H1 (cell line): ENCODE measurements at regions not wholly inside any gene's neighbourhood (a gene's known extent, or its start where the extent isn't known, plus 50 kb on each side); places are given as distances from the start of the nearest gene placed in this dataset.

ENCODE experiments used
- CTCF ChIA-PET: fragments of 300-600 bp; sonication (Branson Sonifier 250); formaldehyde crosslinking; loops from one replicate; lab custom pipeline; 2021; ENCODE audit not compliant: partially characterized antibody; lab: Charles Lee
- POLR2A ChIA-PET: fragments of 300-600 bp; sonication (Branson Sonifier 250); formaldehyde crosslinking; loops from one replicate; lab custom pipeline; 2021; ENCODE audit warnings: inconsistent platforms; ENCODE audit not compliant: partially characterized antibody; lab: Charles Lee
- DNase-seq, 2 experiments: peaks; one replicate each; pipeline versions ENCODE4 v3.0.0 to v3.0.0-alpha.2; 2010 to 2022; ENCODE audit warnings: low spot score in 2 of 2, low read depth in 1 of 2, mixed read lengths in 1 of 2
- FAIRE-seq: peaks from 2 replicates; lab custom pipeline; 2011; peaks lifted over from hg19 to GRCh38; lab: Jason Lieb, UNC
- H2AFZ ChIP-seq: 2 replicates; pipeline ENCODE4 v1.8.1; 2012; ENCODE audit warnings: low read length, inconsistent platforms
- H2AK5ac ChIP-seq: 2 replicates; pipeline ENCODE4 v1.6.1; 2013; ENCODE audit warnings: low read depth, low read length
- H2BK120ac ChIP-seq: replicated peaks from 2 replicates; pipeline ENCODE3; 2013; ENCODE audit warnings: low read depth, low read length, inconsistent platforms
- H2BK12ac ChIP-seq: 2 replicates; pipeline ENCODE4 v1.6.1; 2013; ENCODE audit warnings: low read depth, low read length
- H2BK15ac ChIP-seq: 2 replicates; pipeline ENCODE4 v1.6.1; 2013; ENCODE audit warnings: low read length
- H2BK20ac ChIP-seq: 2 replicates; pipeline ENCODE4 v1.6.1; 2013; ENCODE audit warnings: low read length
- H2BK5ac ChIP-seq: 2 replicates; pipeline ENCODE4 v1.6.1; 2013; ENCODE audit warnings: low read depth, low read length
- H3K14ac ChIP-seq: 2 replicates; pipeline ENCODE4 v1.6.1; 2013; ENCODE audit warnings: inconsistent platforms; ENCODE audit not compliant: insufficient read length
- H3K18ac ChIP-seq: 2 replicates; pipeline ENCODE4 v1.6.1; 2013; ENCODE audit warnings: low read length; ENCODE audit errors: extremely low read depth
- H3K23ac ChIP-seq: 2 replicates; pipeline ENCODE4 v1.6.1; 2013; ENCODE audit warnings: inconsistent platforms; ENCODE audit not compliant: insufficient read length
- H3K23me2 ChIP-seq: 2 replicates; pipeline ENCODE4 v1.6.1; 2013; ENCODE audit warnings: low read depth, low read length
- H3K27ac ChIP-seq: 2 replicates; pipeline ENCODE4 v1.6.1; 2011; ENCODE audit warnings: low read depth, low read length, inconsistent platforms
- H3K27me3 ChIP-seq, 4 experiments: replicated peaks in 1 of 4; 1 replicate in 1 of 4; 2 replicates in 3 of 4; pipeline versions ENCODE4 v1.6.1 to v1.8.1; 2011 to 2013; ENCODE audit warnings: low read length in 3 of 4, mild to moderate bottlenecking in 3 of 4, inconsistent platforms in 2 of 4, mixed read lengths in 2 of 4, moderate library complexity in 1 of 4; ENCODE audit not compliant: control insufficient read depth in 3 of 4, insufficient read depth in 3 of 4; ENCODE audit errors: extremely low read depth in 1 of 4
- H3K36me3 ChIP-seq, 4 experiments: 2 replicates each; pipeline versions ENCODE4 v1.6.1 to v1.8.1; 2011 to 2013; ENCODE audit warnings: mild to moderate bottlenecking in 4 of 4, low read length in 3 of 4, moderate library complexity in 2 of 4, control low read depth in 1 of 4, inconsistent platforms in 1 of 4; ENCODE audit not compliant: insufficient read depth in 4 of 4, control insufficient read depth in 2 of 4
- H3K4ac ChIP-seq: replicated peaks from 2 replicates; pipeline ENCODE3; 2013; ENCODE audit warnings: low read length, low read depth, mixed read lengths, inconsistent platforms; ENCODE audit not compliant: insufficient read length
- H3K4me1 ChIP-seq, 4 experiments: replicated peaks in 1 of 4; 1 replicate in 1 of 4; 2 replicates in 3 of 4; pipeline versions ENCODE4 v1.6.1 to v1.8.1; 2011 to 2013; ENCODE audit warnings: low read length in 3 of 4, inconsistent platforms in 2 of 4, mixed read lengths in 1 of 4; ENCODE audit not compliant: insufficient read depth in 4 of 4, control insufficient read depth in 3 of 4
- H3K4me2 ChIP-seq, 2 experiments: 2 replicates each; pipeline versions ENCODE4 v1.6.1 to v1.8.1; 2011 to 2013; ENCODE audit warnings: low read depth in 2 of 2, low read length in 2 of 2, control low read depth in 1 of 2, inconsistent platforms in 1 of 2, mild to moderate bottlenecking in 1 of 2; ENCODE audit not compliant: insufficient read depth in 1 of 2
- H3K4me3 ChIP-seq, 4 experiments: fragments of 200-600, 300-600 bp in 1 of 4; sonication (generic), shearing (Covaris generic), sonication (Bioruptor Twin) in 1 of 4; 2 replicates each; pipeline versions ENCODE4 v1.5.1 to v1.8.1; 2011 to 2016; ENCODE audit warnings: low read length in 4 of 4, low read depth in 3 of 4, control low read depth in 2 of 4, inconsistent platforms in 2 of 4, mild to moderate bottlenecking in 2 of 4, mixed read lengths in 1 of 4, moderate library complexity in 1 of 4; ENCODE audit not compliant: insufficient read depth in 2 of 4; ENCODE audit errors: extremely low read depth in 1 of 4
- H3K56ac ChIP-seq: replicated peaks from 2 replicates; pipeline ENCODE3; 2013; ENCODE audit warnings: low read depth, mild to moderate bottlenecking, mixed read lengths, low read length, inconsistent platforms; ENCODE audit not compliant: insufficient read length
- H3K79me1 ChIP-seq: 2 replicates; pipeline ENCODE4 v1.6.1; 2013; ENCODE audit warnings: low read depth, low read length, control low read depth
- H3K79me2 ChIP-seq, 2 experiments: 2 replicates each; pipeline versions ENCODE4 v1.6.1 to v1.8.1; 2012 to 2013; ENCODE audit warnings: low read length in 2 of 2, mild to moderate bottlenecking in 2 of 2, inconsistent platforms in 1 of 2; ENCODE audit not compliant: insufficient read depth in 2 of 2, control insufficient read depth in 1 of 2
- H3K9ac ChIP-seq, 4 experiments: replicated peaks in 1 of 4; 1 replicate in 1 of 4; 2 replicates in 3 of 4; pipeline versions ENCODE4 v1.6.1 to v1.8.1; 2011 to 2013; ENCODE audit warnings: low read depth in 3 of 4, low read length in 3 of 4, control low read depth in 2 of 4, mild to moderate bottlenecking in 2 of 4, moderate library complexity in 2 of 4, inconsistent platforms in 1 of 4; ENCODE audit errors: extremely low read depth in 1 of 4
- H3K9me3 ChIP-seq, 2 experiments: 2 replicates each; pipeline versions ENCODE4 v1.6.1 to v1.8.1; 2012 to 2013; ENCODE audit warnings: mild to moderate bottlenecking in 2 of 2, moderate library complexity in 2 of 2, control low read depth in 1 of 2, inconsistent platforms in 1 of 2, low read depth in 1 of 2, low read length in 1 of 2, mixed read lengths in 1 of 2; ENCODE audit not compliant: insufficient read depth in 2 of 2
- H4K20me1 ChIP-seq, 2 experiments: replicated peaks in 1 of 2; 2 replicates each; pipeline versions ENCODE3 to v1.8.1; 2011 to 2013; ENCODE audit warnings: inconsistent platforms in 2 of 2, low read length in 2 of 2, mild to moderate bottlenecking in 1 of 2; ENCODE audit not compliant: insufficient read depth in 2 of 2, control insufficient read depth in 1 of 2
- H4K5ac ChIP-seq: 2 replicates; pipeline ENCODE4 v1.6.1; 2013; ENCODE audit warnings: low read length, low read depth, mixed read lengths, inconsistent platforms; ENCODE audit not compliant: insufficient read length
- H4K8ac ChIP-seq: 2 replicates; pipeline ENCODE4 v1.8.0; 2013; ENCODE audit warnings: mild to moderate bottlenecking, moderate library complexity, low read length, inconsistent platforms; ENCODE audit not compliant: insufficient read depth; ENCODE audit errors: extremely low read depth
- H4K91ac ChIP-seq: replicated peaks from 2 replicates; pipeline ENCODE3; 2013; ENCODE audit warnings: low read length, mixed read lengths, inconsistent platforms; ENCODE audit not compliant: insufficient read length
- ATF2 ChIP-seq: IDR thresholded peaks from 2 replicates; pipeline ENCODE4 v1.6.1; 2012; ENCODE audit warnings: low read length, inconsistent platforms
- CBX8 ChIP-seq: fragments of 300-800, 300-1000 bp; sonication (generic); IDR thresholded peaks from 2 replicates; pipeline ENCODE4 v1.7.1; 2016; ENCODE audit warnings: low read depth, low read length, borderline replicate concordance
- JUN ChIP-seq: IDR thresholded peaks from 2 replicates; pipeline ENCODE4 v1.6.1; 2011; ENCODE audit warnings: low read depth, mild to moderate bottlenecking, improper control_type of control experiment, low read length
- KDM4A ChIP-seq: IDR thresholded peaks from one replicate; pipeline ENCODE4 v1.7.1; 2012; ENCODE audit warnings: low read depth, mild to moderate bottlenecking, moderate library complexity, low read length, inconsistent platforms; ENCODE audit not compliant: severe bottlenecking
- KDM5A ChIP-seq: fragments of 200-600 bp; IDR thresholded peaks from 2 replicates; pipeline ENCODE4 v1.7.1; 2012; ENCODE audit warnings: mild to moderate bottlenecking, low read length, inconsistent platforms, mixed read lengths
- PHF8 ChIP-seq: fragments of 200-600 bp; sonication (generic); conservative IDR thresholded peaks from 2 replicates; pipeline ENCODE4 v1.7.1; 2012; ENCODE audit warnings: low read depth, mild to moderate bottlenecking, inconsistent platforms, low read length, moderate library complexity
- SRF ChIP-seq: IDR thresholded peaks from 2 replicates; pipeline ENCODE4 v1.6.1; 2011; ENCODE audit warnings: mild to moderate bottlenecking, low read depth, low read length, moderate library complexity
- TAF7 ChIP-seq: optimal IDR thresholded peaks from 2 replicates; pipeline ENCODE3; 2011; ENCODE audit warnings: low read depth, mild to moderate bottlenecking, inconsistent platforms, low read length, moderate library complexity, borderline replicate concordance
- USF2 ChIP-seq: IDR thresholded peaks from 2 replicates; pipeline ENCODE4 v1.6.1; 2011; ENCODE audit warnings: low read length, improper control_type of control experiment
- YY1 ChIP-seq: IDR thresholded peaks from 2 replicates; pipeline ENCODE4 v1.6.1; 2011; ENCODE audit warnings: low read depth, mild to moderate bottlenecking, low read length
- WGBS, 2 experiments: shearing (Covaris generic) in 1 of 2; methylation state at CpG; one replicate each; pipeline versions ENCODE4 v1.1.6 to v1.1.7; 2013 to 2015; ENCODE audit warnings: low lambda C conversion rate in 2 of 2, mixed read lengths in 2 of 2, inconsistent platforms in 1 of 2, low coverage in 1 of 2, missing lambda C conversion rate in 1 of 2; ENCODE audit not compliant: insufficient replicate concordance in 2 of 2, insufficient coverage in 1 of 2, insufficient read length in 1 of 2; ENCODE audit errors: extremely low coverage in 1 of 2, missing lambda C conversion rate in 1 of 2; 5-methylcytosine and 5-hydroxymethylcytosine counted together

GRCh38 chr10:63068246-63068645, 64.9 kb upstream of the NRBF2 start:
- no peak overlapping the region for H3K56ac ChIP-seq
- no peaks in the 10 kb centered on the region for H3K36me3 ChIP-seq
- H3K9ac ChIP-seq = no peak overlapping the region
- 91% methylated on average over 7 of the region's 7 CpGs; no CpG with 5 or more reads in 1 of the 2 experiments for WGBS, 2 experiments
- H2BK15ac ChIP-seq = no peak overlapping the region
- H3K18ac ChIP-seq = no peak overlapping the region
- no peak for DNase-seq
- H2AK5ac ChIP-seq = no peak overlapping the region
- no peak overlapping the region for H2BK120ac ChIP-seq
- H4K91ac ChIP-seq = no peak overlapping the region
- no peak overlapping the region for H3K14ac ChIP-seq
- no peak overlapping the region for H4K5ac ChIP-seq
- H2BK5ac ChIP-seq = no peak overlapping the region
- no peak overlapping the region for H2BK12ac ChIP-seq
- no peaks in the 10 kb centered on the region for H3K9me3 ChIP-seq
- POLR2A ChIA-PET = no interaction called here
- no peak overlapping the region for H3K23ac ChIP-seq
- no peaks in the 10 kb centered on the region for H4K20me1 ChIP-seq
- H4K8ac ChIP-seq = no peak overlapping the region
- CTCF ChIA-PET = interaction anchor here (1.0 to 2.6 kb wide), 3 partner anchors 15 to 512 kb away, joined by 3 to 6 read pairs (median 3); no protein-coding TSS in a partner anchor
- no peak overlapping the region for H2AFZ ChIP-seq
- H3K79me1 ChIP-seq = no peaks in the 10 kb centered on the region
- H3K4ac ChIP-seq = no peak overlapping the region
- FAIRE-seq = no peak
- H3K23me2 ChIP-seq = no peaks in the 10 kb centered on the region
- no peak overlapping the region for H3K27ac ChIP-seq
- peaks cover 0 to 2% (median 0%) of the 10 kb centered on the region in 4 experiments; a peak in 1 of 7 replicates for H3K4me1 ChIP-seq
- H3K79me2 ChIP-seq = no peaks in the 10 kb centered on the region
- no peak overlapping the region for H2BK20ac ChIP-seq
- H3K4me3 ChIP-seq = no peak overlapping the region
- no peak overlapping the region for H3K4me2 ChIP-seq
- H3K27me3 ChIP-seq = no peaks in the 10 kb centered on the region
- TF ChIP-seq ATF2 (no peak), CBX8 (no peak), SRF (no peak), YY1 (no peak), JUN (no peak), USF2 (no peak), KDM5A (no peak), TAF7 (no peak), PHF8 (no peak), KDM4A (no peak)
